H9 (cell line): ENCODE measurements at regions not wholly inside any gene's neighbourhood (a gene's known extent, or its start where the extent isn't known, plus 50 kb on each side); places are given as distances from the start of the nearest gene placed in this dataset.

Experiments used
- DNase-seq: peaks from one replicate; pipeline ENCODE4 v3.0.0-alpha.2; 2017
- H2AFZ ChIP-seq: one replicate; pipeline ENCODE4 v1.6.1; 2013; ENCODE audit warnings: mild to moderate bottlenecking, low read length, control low read depth, moderate library complexity
- H2AK5ac ChIP-seq: 2 replicates; pipeline ENCODE4 v1.6.1; 2013; ENCODE audit warnings: low read length, control low read depth, mixed read lengths; ENCODE audit not compliant: insufficient read length
- H2BK120ac ChIP-seq: one replicate; pipeline ENCODE4 v1.6.1; 2013; ENCODE audit warnings: low read depth, mild to moderate bottlenecking, low read length, control low read depth, inconsistent platforms; ENCODE audit not compliant: poor library complexity, severe bottlenecking
- H2BK12ac ChIP-seq: 2 replicates; pipeline ENCODE4 v1.6.1; 2013; ENCODE audit warnings: low read length, control low read depth, mixed read lengths, low read depth; ENCODE audit not compliant: insufficient read length
- H2BK15ac ChIP-seq: 2 replicates; pipeline ENCODE4 v1.6.1; 2013; ENCODE audit warnings: low read depth, low read length, control low read depth
- H2BK20ac ChIP-seq: one replicate; pipeline ENCODE4 v1.6.1; 2013; ENCODE audit warnings: low read depth, mild to moderate bottlenecking, low read length, control low read depth, inconsistent platforms; ENCODE audit not compliant: poor library complexity, severe bottlenecking
- H2BK5ac ChIP-seq: 2 replicates; pipeline ENCODE4 v1.6.1; 2013; ENCODE audit warnings: low read length, control low read depth, mixed read lengths; ENCODE audit not compliant: insufficient read length
- H3K14ac ChIP-seq: 2 replicates; pipeline ENCODE4 v1.6.1; 2013; ENCODE audit warnings: low read length, control low read depth; ENCODE audit not compliant: insufficient read depth
- H3K18ac ChIP-seq: 2 replicates; pipeline ENCODE4 v1.6.1; 2013; ENCODE audit warnings: low read depth, mild to moderate bottlenecking, mixed read lengths, low read length, control low read depth; ENCODE audit not compliant: insufficient read length
- H3K23ac ChIP-seq: 2 replicates; pipeline ENCODE4 v1.6.1; 2013; ENCODE audit warnings: low read length, control low read depth, mixed read lengths, low read depth; ENCODE audit not compliant: insufficient read length
- H3K23me2 ChIP-seq: 2 replicates; pipeline ENCODE4 v1.6.1; 2013; ENCODE audit warnings: low read depth, mild to moderate bottlenecking, mixed read lengths, low read length, control low read depth; ENCODE audit not compliant: insufficient read length, poor library complexity, severe bottlenecking
- H3K27ac ChIP-seq: 2 replicates; pipeline ENCODE4 v1.5.1; 2013; ENCODE audit warnings: low read length, control low read depth, mixed read lengths, low read depth; ENCODE audit not compliant: insufficient read length
- H3K27me3 ChIP-seq: 2 replicates; pipeline ENCODE4 v1.6.1; 2013; ENCODE audit warnings: low read length, control low read depth, inconsistent platforms; ENCODE audit not compliant: insufficient read depth
- H3K4ac ChIP-seq: 2 replicates; pipeline ENCODE4 v1.6.1; 2013; ENCODE audit warnings: low read depth, mild to moderate bottlenecking, control low read depth, inconsistent platforms, low read length, moderate library complexity
- H3K4me1 ChIP-seq: 2 replicates; pipeline ENCODE4 v1.6.1; 2013; ENCODE audit warnings: low read length, control low read depth, inconsistent platforms; ENCODE audit not compliant: insufficient read depth
- H3K4me2 ChIP-seq: 2 replicates; pipeline ENCODE4 v1.6.1; 2013; ENCODE audit warnings: low read length, control low read depth, mixed read lengths; ENCODE audit not compliant: insufficient read length, insufficient read depth
- H3K56ac ChIP-seq: 2 replicates; pipeline ENCODE4 v1.6.1; 2013; ENCODE audit warnings: low read depth, mild to moderate bottlenecking, mixed read lengths, low read length, control low read depth; ENCODE audit not compliant: insufficient read length
- H3K79me1 ChIP-seq: 2 replicates; pipeline ENCODE4 v1.6.1; 2013; ENCODE audit warnings: low read depth, mild to moderate bottlenecking, moderate library complexity, low read length, control low read depth, inconsistent platforms; ENCODE audit not compliant: insufficient read depth, poor library complexity, severe bottlenecking
- H3K79me2 ChIP-seq: 2 replicates; pipeline ENCODE4 v1.6.1; 2013; ENCODE audit warnings: low read length, control low read depth, inconsistent platforms; ENCODE audit not compliant: insufficient read depth
- H3K9ac ChIP-seq: 2 replicates; pipeline ENCODE4 v1.6.1; 2013; ENCODE audit warnings: low read length, control low read depth, mixed read lengths; ENCODE audit not compliant: insufficient read length; ENCODE audit errors: extremely low read depth
- H3K9me3 ChIP-seq: one replicate; pipeline ENCODE4 v1.6.1; 2013; ENCODE audit warnings: low read depth, low read length, inconsistent platforms; ENCODE audit not compliant: control insufficient read depth
- H3T11ph ChIP-seq: one replicate; pipeline ENCODE4 v1.6.1; 2013; ENCODE audit warnings: mild to moderate bottlenecking, low read length, control low read depth, inconsistent platforms
- H4K20me1 ChIP-seq: one replicate; pipeline ENCODE4 v1.6.1; 2013; ENCODE audit not compliant: control insufficient read depth, insufficient read length, insufficient read depth
- H4K5ac ChIP-seq: 2 replicates; pipeline ENCODE4 v1.6.1; 2013; ENCODE audit warnings: low read depth, mild to moderate bottlenecking, mixed read lengths, low read length, control low read depth; ENCODE audit not compliant: insufficient read length
- H4K8ac ChIP-seq: replicated peaks from 2 replicates; pipeline ENCODE4 v1.6.1; 2013; ENCODE audit warnings: low read length, control low read depth, mixed read lengths, low read depth; ENCODE audit not compliant: insufficient read length
- H4K91ac ChIP-seq: 2 replicates; pipeline ENCODE4 v1.6.1; 2013; ENCODE audit warnings: low read depth, mild to moderate bottlenecking, moderate library complexity, mixed read lengths, low read length, control low read depth; ENCODE audit not compliant: insufficient read length
- H3K27ac Mint-ChIP-seq, 3 experiments: 2 replicates in 2 of 3; 3 replicates in 1 of 3; pipeline ENCODE4 v1.8.0; 2020 to 2021; ENCODE audit warnings: mixed read lengths in 3 of 3, mild to moderate bottlenecking in 1 of 3, moderate library complexity in 1 of 3
- H3K27me3 Mint-ChIP-seq: 2 replicates; pipeline ENCODE4 v1.8.0; 2021; ENCODE audit warnings: low read depth, mild to moderate bottlenecking, moderate library complexity, mixed read lengths
- H3K36me3 Mint-ChIP-seq, 3 experiments: 2 replicates in 2 of 3; 3 replicates in 1 of 3; pipeline ENCODE4 v1.8.0; 2020 to 2021; ENCODE audit warnings: low read depth in 3 of 3, mixed read lengths in 3 of 3; ENCODE audit not compliant: insufficient read depth in 1 of 3
- H3K4me1 Mint-ChIP-seq, 2 experiments: 2 replicates each; pipeline ENCODE4 v1.8.0; 2020; ENCODE audit warnings: mixed read lengths in 2 of 2
- H3K4me3 Mint-ChIP-seq, 2 experiments: 2 replicates in 1 of 2; 3 replicates in 1 of 2; pipeline ENCODE4 v1.8.0; 2020 to 2021; ENCODE audit warnings: mild to moderate bottlenecking in 2 of 2, mixed read lengths in 2 of 2, moderate library complexity in 1 of 2
- H3K9me3 Mint-ChIP-seq, 2 experiments: 2 replicates in 1 of 2; 3 replicates in 1 of 2; pipeline ENCODE4 v1.8.0; 2020; ENCODE audit warnings: mild to moderate bottlenecking in 2 of 2, mixed read lengths in 2 of 2, moderate library complexity in 1 of 2
- WGBS: extraction: QIAGEN DNeasy Blood & Tissue Kit; methylation state at CpG from one replicate; pipeline ENCODE4 v1.1.7; 2013; ENCODE audit warnings: missing lambda C conversion rate, low lambda C conversion rate, mixed read lengths; ENCODE audit not compliant: insufficient read length; ENCODE audit errors: extremely low coverage; 5-methylcytosine and 5-hydroxymethylcytosine counted together
- TF ChIP-seq, protein P1 (sequence below): fragments of 200-600 bp; sonication (generic); conservative IDR thresholded peaks from 3 replicates; pipeline ENCODE4 v1.8.0; 2021; ENCODE audit warnings: antibody characterized with exemption, mild to moderate bottlenecking

DNA sequence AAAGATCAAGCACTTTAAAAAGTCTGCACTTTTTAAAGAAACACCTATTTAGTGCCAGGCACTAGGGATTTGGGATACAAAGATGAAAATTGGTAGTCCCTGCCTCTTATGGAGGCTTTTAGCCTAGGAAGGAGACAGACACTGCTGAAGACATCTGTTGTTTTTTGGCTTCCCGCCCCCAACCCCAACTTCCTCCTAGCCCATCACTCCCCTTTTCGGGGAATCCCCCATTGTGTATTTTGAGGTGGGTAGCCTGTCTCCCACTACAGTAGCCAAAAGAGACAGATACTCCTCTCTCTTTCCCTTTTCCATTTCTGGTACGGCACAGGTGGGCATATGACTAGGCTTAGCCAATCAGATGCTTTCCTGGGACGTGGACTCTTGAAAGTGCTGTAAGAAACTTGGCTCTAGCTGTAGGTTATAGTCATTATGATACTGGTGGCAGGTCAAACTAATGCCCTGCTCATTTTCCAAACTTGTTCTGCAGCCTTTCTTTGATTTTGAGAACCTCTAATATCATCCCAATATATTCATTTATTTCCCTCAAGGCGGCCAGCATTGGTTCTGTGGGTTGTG lies 194.6 kb upstream of the RBPJ start:
- H2AFZ ChIP-seq, result no peak overlapping the region
- H3K27me3 Mint-ChIP-seq, result no peaks in the 10 kb centered on the region
- H3T11ph ChIP-seq, result no peak overlapping the region
- no peak overlapping the region for H3K9ac ChIP-seq
- no peak overlapping the region for H2BK15ac ChIP-seq
- no peaks in the 10 kb centered on the region for H4K20me1 ChIP-seq
- no peaks in the 10 kb centered on the region for H3K4me1 Mint-ChIP-seq
- H3K79me1 ChIP-seq, result no peaks in the 10 kb centered on the region
- H4K5ac ChIP-seq, result no peak overlapping the region
- no peak overlapping the region for H3K27ac ChIP-seq
- no peaks in the 10 kb centered on the region for H3K4me1 ChIP-seq
- H3K56ac ChIP-seq, result no peak overlapping the region
- no peaks in the 10 kb centered on the region for H3K27me3 ChIP-seq
- DNase-seq, result no peak
- H2BK5ac ChIP-seq, result no peak overlapping the region
- no peak overlapping the region for H2BK120ac ChIP-seq
- no peak overlapping the region for H3K4ac ChIP-seq
- no peak overlapping the region for H2BK20ac ChIP-seq
- no peak overlapping the region for H2BK12ac ChIP-seq
- H2AK5ac ChIP-seq, result no peak overlapping the region
- peaks cover 2% of the 10 kb centered on the region in 2 experiments; a peak in 2 of 5 replicates for H3K9me3 Mint-ChIP-seq
- H4K8ac ChIP-seq, result no peak overlapping the region
- H3K9me3 ChIP-seq, result no peaks in the 10 kb centered on the region
- H3K14ac ChIP-seq, result no peak overlapping the region
- no peaks in the 10 kb centered on the region for H3K23me2 ChIP-seq
- H3K23ac ChIP-seq, result no peak overlapping the region
- no peaks in the 10 kb centered on the region for H3K79me2 ChIP-seq
- no peak overlapping the region for H3K4me3 Mint-ChIP-seq
- WGBS, result no CpG with 5 or more reads among the region's 5 CpGs
- no peak overlapping the region for H3K18ac ChIP-seq
- no peak overlapping the region for H3K4me2 ChIP-seq
- peaks cover 0 to 3% (median 0%) of the 10 kb centered on the region in 3 experiments; a peak in 2 of 7 replicates for H3K36me3 Mint-ChIP-seq
- H3K27ac Mint-ChIP-seq, result no peak overlapping the region
- H4K91ac ChIP-seq, result no peak overlapping the region
- TF ChIP-seq, protein P1, sequence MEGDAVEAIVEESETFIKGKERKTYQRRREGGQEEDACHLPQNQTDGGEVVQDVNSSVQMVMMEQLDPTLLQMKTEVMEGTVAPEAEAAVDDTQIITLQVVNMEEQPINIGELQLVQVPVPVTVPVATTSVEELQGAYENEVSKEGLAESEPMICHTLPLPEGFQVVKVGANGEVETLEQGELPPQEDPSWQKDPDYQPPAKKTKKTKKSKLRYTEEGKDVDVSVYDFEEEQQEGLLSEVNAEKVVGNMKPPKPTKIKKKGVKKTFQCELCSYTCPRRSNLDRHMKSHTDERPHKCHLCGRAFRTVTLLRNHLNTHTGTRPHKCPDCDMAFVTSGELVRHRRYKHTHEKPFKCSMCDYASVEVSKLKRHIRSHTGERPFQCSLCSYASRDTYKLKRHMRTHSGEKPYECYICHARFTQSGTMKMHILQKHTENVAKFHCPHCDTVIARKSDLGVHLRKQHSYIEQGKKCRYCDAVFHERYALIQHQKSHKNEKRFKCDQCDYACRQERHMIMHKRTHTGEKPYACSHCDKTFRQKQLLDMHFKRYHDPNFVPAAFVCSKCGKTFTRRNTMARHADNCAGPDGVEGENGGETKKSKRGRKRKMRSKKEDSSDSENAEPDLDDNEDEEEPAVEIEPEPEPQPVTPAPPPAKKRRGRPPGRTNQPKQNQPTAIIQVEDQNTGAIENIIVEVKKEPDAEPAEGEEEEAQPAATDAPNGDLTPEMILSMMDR, result no peak
